Peyer's patch (tissue), 4 donors: ENCODE measurements at regions not wholly inside any gene's neighbourhood (a gene's known extent, or its start where the extent isn't known, plus 50 kb on each side); places are given as distances from the start of the nearest gene placed in this dataset.

Experiments used
- POLR2A ChIP-seq, 2 donors: fragments of 450-650 bp; IDR thresholded peaks; one replicate each; pipeline ENCODE4 v1.5.1; 2017; ENCODE audit warnings: antibody characterized with exemption in 2 of 2, mild to moderate bottlenecking in 2 of 2, moderate library complexity in 2 of 2
- TF ChIP-seq, protein P1 (sequence below), 6 experiments: fragments of 450-650 bp in 4 of 6; fragments of 200-600 bp in 2 of 6; sonication (generic) in 1 of 6; IDR thresholded peaks; one replicate each; pipeline ENCODE4 v1.5.1; 2017 to 2019; ENCODE audit warnings: antibody characterized with exemption in 6 of 6, mild to moderate bottlenecking in 3 of 6, moderate library complexity in 1 of 6

DNA sequence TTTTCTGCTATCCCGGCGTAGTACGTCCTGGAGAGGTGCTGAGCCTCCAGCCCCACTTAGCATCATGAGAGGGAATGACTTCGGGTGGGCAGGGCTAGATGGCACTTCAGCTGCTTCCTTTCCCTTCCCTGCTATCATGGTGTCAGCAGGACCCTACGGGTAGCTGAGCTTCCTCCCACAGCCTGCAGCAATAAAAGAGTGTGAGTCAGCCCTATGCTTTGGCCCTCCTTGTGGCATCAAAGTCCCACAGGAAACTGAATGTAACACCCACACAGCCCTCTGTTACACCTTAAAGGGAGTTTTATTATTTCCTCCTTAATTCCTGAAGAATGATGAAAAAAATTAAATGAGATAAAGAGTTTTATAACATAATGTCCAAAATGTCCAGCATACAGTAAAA is 458.1 kb downstream of the RPS24 start:
- TF ChIP-seq, protein P1, sequence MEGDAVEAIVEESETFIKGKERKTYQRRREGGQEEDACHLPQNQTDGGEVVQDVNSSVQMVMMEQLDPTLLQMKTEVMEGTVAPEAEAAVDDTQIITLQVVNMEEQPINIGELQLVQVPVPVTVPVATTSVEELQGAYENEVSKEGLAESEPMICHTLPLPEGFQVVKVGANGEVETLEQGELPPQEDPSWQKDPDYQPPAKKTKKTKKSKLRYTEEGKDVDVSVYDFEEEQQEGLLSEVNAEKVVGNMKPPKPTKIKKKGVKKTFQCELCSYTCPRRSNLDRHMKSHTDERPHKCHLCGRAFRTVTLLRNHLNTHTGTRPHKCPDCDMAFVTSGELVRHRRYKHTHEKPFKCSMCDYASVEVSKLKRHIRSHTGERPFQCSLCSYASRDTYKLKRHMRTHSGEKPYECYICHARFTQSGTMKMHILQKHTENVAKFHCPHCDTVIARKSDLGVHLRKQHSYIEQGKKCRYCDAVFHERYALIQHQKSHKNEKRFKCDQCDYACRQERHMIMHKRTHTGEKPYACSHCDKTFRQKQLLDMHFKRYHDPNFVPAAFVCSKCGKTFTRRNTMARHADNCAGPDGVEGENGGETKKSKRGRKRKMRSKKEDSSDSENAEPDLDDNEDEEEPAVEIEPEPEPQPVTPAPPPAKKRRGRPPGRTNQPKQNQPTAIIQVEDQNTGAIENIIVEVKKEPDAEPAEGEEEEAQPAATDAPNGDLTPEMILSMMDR (IDR thresholded peaks at IDR 0.05), result no peak
- TF ChIP-seq POLR2A (IDR thresholded peaks at IDR 0.05), result no peak
